D341Med (cell line): ENCODE measurements at regions not wholly inside any gene's neighbourhood (a gene's known extent, or its start where the extent isn't known, plus 50 kb on each side); places are given as distances from the start of the nearest gene placed in this dataset.
"Not testable (repeated sequence)": the region's sequence is repeated elsewhere in the genome, so short reads cannot be mapped to it uniquely, and the experiment has no call there.

Experiments
- DNase-seq: peaks from one replicate; pipeline ENCODE4 v3.0.0; 2012; ENCODE audit warnings: low spot score

DNA sequence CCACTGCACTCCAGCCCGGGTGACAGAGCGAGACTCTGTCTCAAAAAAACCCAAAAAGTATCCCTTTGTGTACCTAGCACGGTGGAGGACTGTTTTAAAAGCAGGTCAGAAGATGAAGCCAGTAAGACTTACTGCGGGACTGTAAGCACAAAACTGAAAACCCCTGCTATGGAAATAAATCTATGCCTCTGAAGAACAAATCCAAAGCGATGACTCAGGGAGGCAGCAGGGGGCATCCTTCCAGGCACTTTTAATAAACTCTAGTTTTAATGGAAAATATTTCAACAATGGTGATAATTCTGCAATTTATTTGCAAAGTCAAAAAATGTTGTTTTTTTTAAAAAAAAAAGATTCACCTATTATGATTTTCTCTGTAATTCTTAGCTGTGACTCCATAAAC is 326.8 kb downstream of the BCL2L11 start:
- DNase-seq: not testable (repeated sequence)

DNA sequence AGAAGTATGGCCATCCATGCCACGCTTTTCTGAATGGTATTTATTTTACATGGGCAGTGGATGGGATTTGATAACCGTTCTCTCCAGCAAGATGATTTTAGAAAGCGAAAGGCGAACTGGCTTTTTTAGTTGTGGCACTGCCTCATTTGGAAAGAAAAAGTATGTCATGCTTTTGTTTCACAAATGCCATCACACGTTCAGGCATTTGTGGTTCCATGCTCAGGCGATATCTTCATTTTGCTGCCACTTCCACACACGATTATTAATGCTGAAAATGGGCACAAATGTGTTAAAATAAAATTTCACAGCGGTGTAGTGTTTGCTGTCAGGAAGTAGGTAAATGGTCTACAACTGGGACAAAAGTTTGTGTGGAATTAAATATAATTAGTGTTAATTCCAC is 328.1 kb downstream of the BCL2L11 start:
- DNase-seq: not testable (repeated sequence)

DNA sequence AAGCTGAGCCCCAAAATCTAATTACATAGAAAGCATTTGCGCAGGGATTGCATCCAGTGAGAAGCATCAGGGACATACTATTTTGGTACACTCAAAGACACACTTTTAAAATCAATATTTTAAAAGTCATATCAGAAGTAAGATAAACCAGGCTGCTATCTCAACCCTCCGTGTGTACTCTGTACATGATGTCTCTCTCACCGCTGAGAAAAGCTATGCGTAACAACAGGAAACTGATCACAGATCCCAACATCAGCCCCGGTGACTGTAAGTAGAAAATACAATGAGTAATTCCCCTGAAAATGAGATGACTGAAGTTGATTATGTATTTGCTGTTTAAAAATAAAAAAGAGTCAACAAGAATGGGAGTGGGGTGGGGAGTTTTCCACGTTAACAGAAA is 329.8 kb downstream of the BCL2L11 start:
- not testable (repeated sequence) for DNase-seq

DNA sequence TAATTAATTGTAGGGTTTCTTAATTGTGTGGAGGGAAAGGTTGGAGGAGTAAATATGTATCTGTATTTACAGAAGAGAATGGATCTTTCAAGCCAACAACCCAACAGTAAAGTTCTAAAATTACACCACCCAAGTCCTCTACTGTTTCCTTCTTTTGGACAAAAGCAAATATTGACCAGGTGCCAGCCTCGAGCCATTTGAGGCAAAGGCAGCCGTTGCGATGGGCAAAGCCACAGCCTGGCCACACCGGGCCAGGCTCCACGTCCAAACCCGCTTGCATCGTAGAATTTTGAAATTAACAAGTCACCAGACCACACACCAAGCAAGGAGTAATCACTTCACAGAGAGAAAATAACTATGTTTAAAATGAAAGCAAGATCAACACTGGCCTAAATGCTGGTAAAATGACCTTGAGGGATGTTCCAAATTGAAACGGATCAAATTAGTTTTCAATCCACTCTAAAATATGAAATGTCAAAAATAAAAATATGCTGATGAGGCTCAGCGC is 331.0 kb downstream of the BCL2L11 start:
- DNase-seq: not testable (repeated sequence)

DNA sequence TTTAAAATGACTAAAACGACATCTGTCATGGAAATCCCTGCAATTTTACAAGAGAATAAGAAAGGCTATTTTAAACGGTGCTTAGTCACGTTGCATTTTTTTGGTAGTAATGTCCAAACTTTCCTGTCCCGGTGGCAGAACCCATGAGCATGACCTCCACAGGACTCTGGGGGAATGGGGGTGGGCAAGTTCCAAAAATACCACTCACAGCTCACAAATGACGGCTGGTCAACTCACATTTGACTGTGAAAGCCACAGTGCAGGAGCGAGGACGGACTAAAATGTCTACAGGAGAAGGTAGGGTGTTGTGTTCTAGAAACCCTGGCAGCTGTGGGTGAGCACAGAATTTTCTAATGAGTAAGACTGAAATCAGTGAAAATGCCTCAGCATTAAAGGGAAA is 331.5 kb downstream of the BCL2L11 start:
- DNase-seq: not testable (repeated sequence)

DNA sequence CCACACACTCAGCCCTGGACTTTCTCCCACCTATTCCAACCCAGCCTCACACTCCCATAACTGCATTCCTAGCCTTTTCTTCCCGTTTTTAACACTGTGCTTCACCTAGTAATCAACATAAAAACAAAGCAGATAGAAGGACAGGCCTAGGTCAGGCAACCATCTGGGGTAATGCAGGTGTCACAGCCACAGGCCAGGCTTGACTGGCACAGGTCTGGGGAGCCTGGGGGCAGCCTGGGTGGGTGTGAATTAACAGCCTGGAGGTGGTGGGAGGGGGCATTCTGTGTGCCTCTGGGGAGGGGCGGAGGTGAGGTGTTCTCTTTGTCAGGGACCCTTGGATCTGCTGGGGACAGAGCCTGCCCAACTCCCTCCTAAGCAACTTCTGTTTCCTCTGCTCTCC is 332.6 kb downstream of the BCL2L11 start:
- not testable (repeated sequence) for DNase-seq

DNA sequence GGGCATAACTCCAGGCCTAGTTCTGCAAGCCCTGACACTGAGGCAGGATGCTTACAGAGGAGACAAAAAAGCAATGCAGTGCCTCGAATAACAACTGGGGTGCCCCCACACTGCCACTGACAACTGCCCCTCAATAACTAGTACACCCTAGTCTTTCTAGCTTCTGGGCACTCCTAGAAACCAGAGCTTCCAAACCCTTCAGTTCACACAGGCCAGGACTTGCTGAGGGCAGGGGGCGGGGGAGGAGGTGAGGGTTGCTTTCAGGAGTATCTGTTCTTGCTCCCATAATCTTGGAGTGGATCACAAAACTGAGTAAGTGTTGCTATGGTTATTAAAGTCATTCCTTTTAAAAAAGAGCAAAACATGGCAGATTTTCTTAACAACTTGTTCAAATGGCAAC is 333.1 kb downstream of the BCL2L11 start:
- DNase-seq: not testable (repeated sequence)

DNA sequence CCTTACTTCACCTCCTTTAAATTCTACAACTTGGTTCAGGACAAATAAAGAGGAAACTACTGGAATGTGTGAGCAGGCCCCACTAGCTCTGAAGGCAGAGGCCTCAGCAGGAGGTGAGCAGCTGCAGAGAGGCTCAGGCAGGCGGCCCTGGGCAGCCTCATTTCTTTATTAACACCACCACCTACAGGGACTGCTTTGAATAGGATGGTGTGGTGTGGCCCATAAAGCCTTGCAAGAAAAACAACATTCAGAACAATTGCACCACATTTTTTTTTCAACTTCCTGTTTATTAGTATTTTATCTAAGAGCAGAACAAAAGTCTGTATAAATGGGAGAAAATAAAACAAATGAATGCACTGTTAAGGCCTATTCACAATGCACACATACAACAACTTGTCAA is 333.7 kb downstream of the BCL2L11 start:
- not testable (repeated sequence) for DNase-seq

DNA sequence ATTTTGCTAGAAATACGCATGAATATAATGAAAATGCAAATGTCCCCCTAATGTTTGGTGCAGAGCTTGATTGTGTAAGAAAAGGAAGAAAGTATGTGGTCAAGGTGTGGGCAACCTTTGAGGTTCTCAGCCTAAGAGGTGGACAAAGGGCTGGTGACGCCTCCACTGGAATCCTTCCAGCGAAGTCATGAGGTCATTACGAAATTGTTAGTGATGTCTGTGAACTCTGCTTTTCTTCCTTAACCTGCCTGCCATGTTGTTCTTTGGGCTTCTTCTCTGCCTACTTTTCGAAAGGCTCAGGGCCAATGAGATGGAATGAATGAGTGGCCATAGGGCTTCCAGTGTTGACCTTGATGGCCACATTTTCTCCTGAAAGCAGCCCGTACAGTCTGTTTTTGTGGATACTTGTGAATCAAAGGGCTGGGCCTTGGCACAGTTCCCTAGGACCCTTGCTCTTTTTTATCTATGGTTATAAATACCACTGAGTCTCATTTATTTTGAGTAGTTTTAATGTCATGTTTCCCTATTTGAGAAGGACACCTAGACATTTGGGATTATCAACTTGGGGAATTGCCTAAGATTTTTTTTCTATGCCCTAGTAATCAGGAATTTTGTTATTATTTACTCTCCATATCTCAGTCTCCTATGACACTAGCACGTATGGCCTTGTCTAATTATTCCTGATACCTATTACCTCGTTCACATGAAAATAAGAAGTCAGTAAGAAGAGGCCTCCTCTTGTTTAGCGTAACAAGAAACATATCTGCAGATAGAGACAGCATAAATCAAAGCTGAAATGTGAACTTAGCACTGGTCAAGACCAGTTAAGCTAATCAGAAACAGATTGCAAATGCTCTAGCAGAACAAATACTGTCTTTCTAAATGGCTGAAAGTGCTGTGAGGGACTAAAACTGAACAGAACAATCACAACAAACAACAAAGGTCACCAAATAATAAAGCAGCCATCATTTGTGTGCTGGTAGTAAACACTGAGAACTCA is 334.6 kb downstream of the BCL2L11 start:
- DNase-seq: not testable (repeated sequence)

DNA sequence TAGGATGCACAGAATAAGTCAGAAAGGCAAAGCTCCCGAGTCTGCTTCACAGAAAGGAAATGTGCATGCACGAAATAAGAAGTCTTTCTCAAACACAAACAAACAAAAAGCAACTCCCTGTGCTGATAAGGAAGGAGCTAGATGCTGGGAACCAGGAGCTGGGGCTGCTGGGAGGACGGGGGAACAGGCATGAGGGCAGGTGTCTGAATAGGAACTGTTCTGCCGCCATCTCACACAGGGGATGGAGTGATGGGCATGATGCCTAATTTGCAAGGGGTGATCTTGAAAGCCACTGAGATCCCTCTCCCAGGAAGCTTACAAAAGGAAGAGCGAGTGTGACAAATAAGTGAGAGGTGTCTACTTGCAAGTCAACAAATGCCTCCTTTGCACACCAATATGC is 336.5 kb downstream of the BCL2L11 start:
- DNase-seq: not testable (repeated sequence)

DNA sequence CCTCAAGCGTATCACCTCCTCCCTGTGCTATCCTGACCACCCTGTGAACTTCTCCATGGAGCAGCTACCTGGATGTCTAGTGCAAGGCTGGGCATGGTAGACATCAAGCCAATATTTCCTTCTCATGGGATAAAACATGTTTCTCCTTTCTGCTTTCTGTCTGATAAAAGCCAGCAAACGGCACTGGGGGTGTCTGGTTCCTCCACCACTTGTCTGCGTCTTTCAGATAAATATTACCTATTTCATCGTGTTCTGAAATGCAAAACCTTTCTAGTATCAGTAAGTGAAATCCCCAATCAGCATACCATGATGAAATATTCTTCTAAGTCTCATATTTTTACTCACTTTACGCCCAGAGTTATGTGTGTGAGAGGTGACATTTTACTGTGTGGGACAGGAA is 340.2 kb downstream of the BCL2L11 start:
- not testable (repeated sequence) for DNase-seq

DNA sequence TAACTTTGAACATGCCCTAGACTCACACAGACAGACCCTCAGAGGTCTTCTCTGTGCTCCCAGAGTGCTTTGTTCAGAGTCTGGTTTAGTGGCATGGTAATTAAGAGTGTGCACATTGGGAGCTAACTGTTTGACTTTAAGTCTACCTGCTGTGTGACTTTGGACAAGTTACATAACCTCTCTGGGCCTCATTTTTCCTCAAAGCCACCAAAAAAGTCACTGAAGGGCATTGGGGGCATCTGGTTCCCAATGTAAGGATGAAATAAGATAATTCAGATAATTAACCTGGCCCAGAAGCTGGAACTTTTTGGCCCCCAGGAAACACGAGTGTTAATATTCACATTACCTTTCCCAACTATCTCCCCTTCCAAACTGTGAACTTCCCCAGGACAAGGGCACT is 341.1 kb downstream of the BCL2L11 start:
- DNase-seq: not testable (repeated sequence)

DNA sequence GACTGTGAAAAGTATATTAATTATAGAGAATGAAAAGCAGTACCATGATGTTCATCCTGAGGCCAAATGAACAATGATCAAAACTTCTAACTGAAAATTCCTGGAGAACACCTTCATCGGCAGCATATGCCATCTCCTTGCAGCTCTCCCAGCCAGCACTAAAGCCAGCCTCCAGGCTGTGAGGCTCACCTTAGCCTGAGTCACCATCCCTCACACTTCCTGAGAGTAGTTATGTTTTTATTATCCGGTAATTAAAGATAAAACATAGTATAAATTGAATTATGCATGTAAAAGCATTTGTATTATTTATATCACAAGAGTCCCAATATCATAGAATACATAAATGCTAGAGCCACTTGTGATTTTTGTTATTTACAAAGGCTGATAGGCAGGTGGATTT is 341.9 kb downstream of the BCL2L11 start:
- DNase-seq: not testable (repeated sequence)

DNA sequence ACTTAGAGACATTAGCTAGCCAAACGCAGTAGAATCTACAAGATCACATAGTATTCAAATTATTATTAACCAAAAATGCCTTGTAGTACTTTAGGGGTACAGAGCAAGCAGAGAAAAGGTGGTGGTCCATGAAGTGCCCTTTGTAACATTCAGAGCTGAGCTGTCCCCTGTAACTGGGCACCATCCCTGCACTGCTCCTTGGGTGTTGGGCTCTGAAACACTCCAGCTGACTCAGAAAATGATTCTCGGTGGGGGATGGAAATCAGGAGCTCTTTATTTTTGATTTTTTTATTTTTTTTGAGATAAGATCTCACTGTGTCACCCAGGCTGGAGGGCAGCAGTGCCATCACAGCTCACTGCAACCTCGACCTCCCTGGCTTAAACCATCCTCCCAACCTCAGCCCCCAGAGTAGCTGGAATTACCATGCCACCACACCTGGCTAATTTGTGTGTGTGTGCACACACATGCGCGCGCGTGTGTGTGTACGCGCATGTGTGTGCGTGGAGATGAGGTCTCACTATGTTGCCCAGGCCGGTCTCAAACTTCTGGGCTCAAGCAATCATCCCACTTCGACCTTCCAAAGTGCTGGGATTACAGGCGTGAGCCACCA is 342.6 kb downstream of the BCL2L11 start:
- DNase-seq: not testable (repeated sequence)

DNA sequence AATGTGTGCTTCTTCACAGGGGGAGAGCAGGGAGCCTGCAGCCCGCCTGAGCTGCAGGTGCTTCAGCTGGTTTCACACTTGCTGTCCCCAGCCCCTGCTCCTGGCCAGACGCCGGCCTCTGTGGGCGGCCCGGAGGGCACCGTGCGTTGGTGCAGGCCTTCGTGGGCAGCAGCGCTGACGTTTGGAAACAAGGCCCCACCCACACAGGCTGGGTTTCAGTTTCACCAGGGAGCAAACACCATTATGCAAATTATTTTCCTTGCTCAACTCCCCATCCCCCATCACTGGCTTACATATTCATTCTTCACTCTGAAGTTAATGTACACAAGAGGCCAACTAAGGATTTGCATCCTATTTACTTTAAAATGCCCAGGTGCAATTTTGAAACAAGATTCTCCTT is 343.2 kb downstream of the BCL2L11 start:
- DNase-seq: not testable (repeated sequence)

DNA sequence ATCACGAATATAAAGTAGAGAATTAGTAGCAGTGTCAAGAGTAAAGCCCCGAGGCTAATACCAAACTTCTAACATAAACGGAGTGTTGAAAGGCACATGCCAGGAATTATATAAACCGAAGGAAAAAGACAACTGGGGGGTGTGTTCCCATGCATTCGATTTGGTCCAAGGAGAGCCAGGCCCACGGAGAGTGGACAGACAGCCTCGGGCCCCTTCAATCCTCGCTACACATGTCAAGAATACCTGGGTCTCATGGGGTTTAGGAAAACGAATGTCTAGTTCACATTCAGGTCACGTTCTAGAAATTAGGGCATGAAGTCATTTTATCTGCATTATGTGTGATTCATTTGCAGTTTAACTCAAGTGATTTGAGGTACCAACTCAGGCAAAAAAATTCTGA is 343.7 kb downstream of the BCL2L11 start:
- not testable (repeated sequence) for DNase-seq

DNA sequence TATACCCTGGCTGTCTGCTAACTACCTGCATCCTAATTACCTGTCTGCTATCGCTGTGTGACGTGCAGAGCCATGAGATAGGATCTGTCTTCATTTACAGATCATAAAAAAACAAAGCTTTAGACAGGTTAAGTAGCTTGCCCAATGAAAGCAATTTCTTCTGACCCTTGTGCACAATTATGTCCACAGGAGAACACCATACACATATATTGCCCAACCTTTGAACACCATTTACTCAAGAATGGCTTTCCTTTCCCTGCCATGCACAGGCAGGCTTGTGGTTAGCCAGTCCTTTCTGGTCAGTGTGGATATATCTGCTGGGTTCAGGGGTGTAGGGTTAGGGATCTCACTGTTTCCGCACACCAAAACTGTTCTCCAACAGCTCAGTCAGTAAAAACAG is 344.8 kb downstream of the BCL2L11 start:
- DNase-seq: not testable (repeated sequence)

DNA sequence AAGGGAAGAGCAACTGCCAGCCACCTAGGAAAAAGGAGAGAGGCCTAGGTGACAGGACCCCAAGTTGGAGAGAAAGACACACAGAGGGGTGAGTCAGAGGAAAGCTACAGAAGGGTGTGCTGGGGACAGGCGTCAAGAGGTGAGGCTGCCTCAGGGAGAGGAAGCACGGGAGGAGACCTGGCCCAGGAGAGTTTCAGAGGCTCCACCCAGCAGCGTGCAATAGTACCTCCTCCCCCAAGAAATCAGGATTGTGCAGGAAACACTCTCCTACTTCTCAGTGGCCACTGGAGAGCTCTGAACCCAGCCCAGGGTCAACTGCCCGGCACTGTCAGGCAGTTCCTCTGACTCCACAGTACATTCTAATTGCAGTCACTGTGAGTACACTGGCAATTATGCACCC is 346.0 kb downstream of the BCL2L11 start:
- DNase-seq: not testable (repeated sequence)

DNA sequence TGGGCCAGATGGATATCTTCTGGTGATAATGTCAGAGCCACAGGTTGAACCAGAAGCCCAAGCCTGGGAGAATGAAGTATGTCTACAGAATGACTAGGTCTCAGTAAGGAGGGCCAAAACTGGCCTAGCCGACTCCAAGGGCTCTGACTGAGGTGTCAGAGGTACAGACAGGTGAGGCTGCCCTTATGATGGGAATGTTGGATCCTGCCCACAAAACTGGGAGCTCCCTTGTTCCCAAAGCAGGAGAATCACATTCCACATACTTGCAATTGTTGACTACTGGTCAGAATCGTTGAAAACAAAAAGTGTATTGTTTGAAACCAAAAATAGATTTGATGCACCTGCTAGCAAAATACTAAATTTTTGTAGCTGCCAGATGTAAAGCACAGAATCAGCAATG is 350.2 kb downstream of the BCL2L11 start:
- DNase-seq: not testable (repeated sequence)

DNA sequence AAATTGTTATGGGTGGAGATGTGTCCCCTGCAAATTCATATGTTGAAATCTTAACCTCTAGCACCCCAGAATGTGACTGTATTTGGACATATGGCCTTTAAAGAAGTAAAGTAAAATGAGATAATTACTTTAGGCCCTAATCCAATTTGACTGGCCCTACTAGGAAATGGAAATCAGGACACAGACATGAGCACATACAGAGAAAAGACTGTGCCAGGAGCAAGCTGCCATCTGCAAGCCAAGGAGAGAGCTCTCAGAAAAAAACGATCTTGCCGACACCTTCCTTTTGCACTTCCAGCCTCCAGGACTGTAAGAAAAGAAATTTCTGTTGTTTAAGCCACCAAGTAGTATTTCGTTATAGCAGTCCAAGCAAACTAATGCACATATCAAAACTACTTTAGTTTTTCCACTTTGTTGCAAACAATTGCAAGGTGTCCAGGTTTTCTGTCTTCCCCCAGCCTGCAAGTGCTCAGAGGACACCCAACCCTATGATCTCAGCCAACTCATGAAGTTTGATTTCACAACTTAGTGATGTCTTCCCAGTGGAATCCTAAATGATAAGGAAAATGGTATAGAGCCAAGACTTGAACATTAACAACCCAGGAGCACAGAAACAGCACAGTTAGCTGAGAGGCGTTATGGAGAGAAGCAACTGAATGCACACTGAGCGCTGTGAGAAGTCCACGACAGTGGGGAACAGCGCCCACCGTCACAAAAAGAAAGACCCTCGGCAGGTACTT is 351.2 kb downstream of the BCL2L11 start:
- DNase-seq: not testable (repeated sequence)

DNA sequence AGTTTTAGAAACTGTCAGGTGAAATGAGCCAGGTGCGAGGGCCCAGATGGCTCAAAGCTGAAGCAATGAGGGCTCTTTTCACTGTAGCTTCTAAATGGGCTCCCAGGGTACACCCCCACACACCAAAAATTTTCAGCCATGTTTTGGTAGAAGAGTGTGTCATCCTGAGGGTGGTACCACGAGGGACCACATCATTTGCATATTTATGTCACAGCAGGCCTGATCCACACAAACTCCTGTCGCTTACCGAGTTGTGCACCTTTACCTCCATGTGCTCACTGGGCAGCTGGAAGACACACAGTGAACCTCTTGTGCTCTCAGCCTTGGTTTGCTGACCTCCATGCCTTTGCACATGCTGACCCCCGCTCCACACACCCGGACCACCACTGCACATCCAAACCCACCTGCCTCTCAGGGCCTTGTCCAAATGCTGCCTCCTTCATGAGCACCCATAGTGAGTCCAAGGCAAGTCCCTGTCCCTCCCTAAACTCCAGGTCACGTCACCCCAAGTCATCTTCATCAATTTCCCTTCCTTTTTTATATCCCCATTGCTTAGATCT is 352.2 kb downstream of the BCL2L11 start:
- not testable (repeated sequence) for DNase-seq

DNA sequence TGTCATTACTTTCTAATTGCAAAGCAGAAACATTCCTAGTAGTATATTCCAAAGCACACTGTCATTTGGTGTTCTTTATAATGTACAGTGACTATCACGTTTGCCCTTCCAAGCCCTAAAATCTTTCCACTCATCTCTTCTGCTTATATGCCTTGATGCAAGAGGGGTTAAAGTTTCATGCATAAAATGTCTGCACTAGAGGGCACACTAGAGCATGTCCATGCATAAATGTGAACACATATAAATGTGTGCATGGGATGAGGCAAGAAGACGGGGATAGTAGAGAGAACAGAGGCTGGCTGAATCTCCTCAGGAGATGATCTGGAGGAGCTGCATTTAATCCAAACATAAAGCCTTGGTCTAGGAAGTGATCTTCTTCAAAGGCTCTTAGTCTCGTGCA is 352.8 kb downstream of the BCL2L11 start:
- DNase-seq: not testable (repeated sequence)
